HL-60 (cell line): ENCODE measurements at regions not wholly inside any gene's neighbourhood (a gene's known extent, or its start where the extent isn't known, plus 50 kb on each side); places are given as distances from the start of the nearest gene placed in this dataset.

ENCODE experiments used
- DNase-seq, 2 experiments: peaks; one replicate each; pipeline ENCODE4 v3.0.0-alpha.2; 2010 to 2020; ENCODE audit warnings: low read depth in 1 of 2, low spot score in 1 of 2
- H3K27ac ChIP-seq: fragments of 250-450 bp; sonication (Bioruptor Pico); replicated peaks from 2 replicates; pipeline ENCODE4 v1.5.1; 2020; ENCODE audit warnings: mild to moderate bottlenecking, moderate library complexity
- H3K27me3 ChIP-seq: fragments of 250-450 bp; sonication (Bioruptor Pico); 2 replicates; pipeline ENCODE4 v1.5.1; 2021; ENCODE audit warnings: mild to moderate bottlenecking, moderate library complexity; ENCODE audit not compliant: insufficient read depth, poor library complexity, severe bottlenecking
- H3K4me3 ChIP-seq: replicated peaks from 2 replicates; pipeline ENCODE4 v1.5.1; 2011; ENCODE audit warnings: mild to moderate bottlenecking, control low read depth, low read length; ENCODE audit not compliant: insufficient read depth
- GABPA ChIP-seq: IDR thresholded peaks from 2 replicates; pipeline ENCODE4 v1.6.1; 2012; ENCODE audit warnings: low read depth
- POLR2AphosphoS5 ChIP-seq: IDR thresholded peaks from 2 replicates; pipeline ENCODE4 v1.6.1; 2012; ENCODE audit warnings: low read depth
- SPI1 ChIP-seq: IDR thresholded peaks from 2 replicates; pipeline ENCODE4 v1.6.1; 2012; ENCODE audit warnings: low read depth, mild to moderate bottlenecking, borderline replicate concordance
- TF ChIP-seq, protein P1 (sequence below): IDR thresholded peaks from one replicate; pipeline ENCODE4 v1.5.1; 2011; ENCODE audit warnings: low read length, control low read depth, inconsistent platforms; ENCODE audit not compliant: insufficient read depth
- TF ChIP-seq, protein P2 (sequence below): IDR thresholded peaks from 2 replicates; pipeline ENCODE4 v1.6.1; 2012; ENCODE audit warnings: low read depth; ENCODE audit not compliant: insufficient replicate concordance

DNA sequence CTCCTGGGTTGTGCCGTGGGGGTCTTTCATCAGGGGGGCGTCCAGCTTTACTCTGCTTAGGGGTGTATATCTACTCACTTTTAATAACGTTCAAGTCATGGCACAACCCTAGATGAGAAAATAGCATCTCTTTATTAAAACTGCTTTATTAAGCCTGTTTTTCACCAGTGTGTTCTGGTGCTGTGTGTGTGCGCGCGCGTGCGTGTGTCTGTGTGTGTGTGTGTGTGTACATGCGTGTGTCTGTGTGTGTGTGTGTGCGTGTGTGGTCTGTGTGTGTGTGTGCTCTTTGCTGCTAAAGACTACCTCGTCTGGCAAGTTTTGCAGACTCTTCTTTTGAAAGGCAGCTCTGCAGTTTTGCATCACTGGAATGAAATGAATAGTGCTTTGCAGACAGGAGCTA lies 390.9 kb upstream of the MKI67 start:
- Histone ChIP-seq H3K27me3 (no peaks in the 10 kb centered on the region), H3K4me3 (no peak overlapping the region), H3K27ac (no peak overlapping the region)
- no peak for TF ChIP-seq SPI1
- TF ChIP-seq, protein P1, sequence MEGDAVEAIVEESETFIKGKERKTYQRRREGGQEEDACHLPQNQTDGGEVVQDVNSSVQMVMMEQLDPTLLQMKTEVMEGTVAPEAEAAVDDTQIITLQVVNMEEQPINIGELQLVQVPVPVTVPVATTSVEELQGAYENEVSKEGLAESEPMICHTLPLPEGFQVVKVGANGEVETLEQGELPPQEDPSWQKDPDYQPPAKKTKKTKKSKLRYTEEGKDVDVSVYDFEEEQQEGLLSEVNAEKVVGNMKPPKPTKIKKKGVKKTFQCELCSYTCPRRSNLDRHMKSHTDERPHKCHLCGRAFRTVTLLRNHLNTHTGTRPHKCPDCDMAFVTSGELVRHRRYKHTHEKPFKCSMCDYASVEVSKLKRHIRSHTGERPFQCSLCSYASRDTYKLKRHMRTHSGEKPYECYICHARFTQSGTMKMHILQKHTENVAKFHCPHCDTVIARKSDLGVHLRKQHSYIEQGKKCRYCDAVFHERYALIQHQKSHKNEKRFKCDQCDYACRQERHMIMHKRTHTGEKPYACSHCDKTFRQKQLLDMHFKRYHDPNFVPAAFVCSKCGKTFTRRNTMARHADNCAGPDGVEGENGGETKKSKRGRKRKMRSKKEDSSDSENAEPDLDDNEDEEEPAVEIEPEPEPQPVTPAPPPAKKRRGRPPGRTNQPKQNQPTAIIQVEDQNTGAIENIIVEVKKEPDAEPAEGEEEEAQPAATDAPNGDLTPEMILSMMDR: no peak
- no peak for DNase-seq

DNA sequence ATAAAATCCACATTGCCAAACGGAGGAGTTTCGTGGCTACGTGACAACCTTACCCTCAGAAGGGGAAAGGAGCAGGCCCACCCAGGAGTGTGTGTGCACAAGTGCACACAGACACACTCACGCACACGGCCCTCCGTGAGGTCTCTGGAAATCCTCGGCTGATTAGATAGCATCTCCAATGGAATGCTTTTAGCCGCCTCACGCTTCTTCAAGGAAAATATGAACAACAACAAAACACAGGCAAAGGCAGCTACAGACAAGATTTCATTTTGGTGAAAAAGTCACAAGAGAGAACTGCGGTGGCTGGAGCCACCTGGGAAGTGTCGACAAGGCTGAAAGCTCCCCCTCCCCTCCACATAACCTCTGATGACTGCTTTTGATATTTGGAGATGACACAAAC lies 391.8 kb upstream of the MKI67 start:
- no peak for TF ChIP-seq POLR2AphosphoS5
- no peak for TF ChIP-seq GABPA
- TF ChIP-seq, protein P1: no peak
- TF ChIP-seq, protein P2, sequence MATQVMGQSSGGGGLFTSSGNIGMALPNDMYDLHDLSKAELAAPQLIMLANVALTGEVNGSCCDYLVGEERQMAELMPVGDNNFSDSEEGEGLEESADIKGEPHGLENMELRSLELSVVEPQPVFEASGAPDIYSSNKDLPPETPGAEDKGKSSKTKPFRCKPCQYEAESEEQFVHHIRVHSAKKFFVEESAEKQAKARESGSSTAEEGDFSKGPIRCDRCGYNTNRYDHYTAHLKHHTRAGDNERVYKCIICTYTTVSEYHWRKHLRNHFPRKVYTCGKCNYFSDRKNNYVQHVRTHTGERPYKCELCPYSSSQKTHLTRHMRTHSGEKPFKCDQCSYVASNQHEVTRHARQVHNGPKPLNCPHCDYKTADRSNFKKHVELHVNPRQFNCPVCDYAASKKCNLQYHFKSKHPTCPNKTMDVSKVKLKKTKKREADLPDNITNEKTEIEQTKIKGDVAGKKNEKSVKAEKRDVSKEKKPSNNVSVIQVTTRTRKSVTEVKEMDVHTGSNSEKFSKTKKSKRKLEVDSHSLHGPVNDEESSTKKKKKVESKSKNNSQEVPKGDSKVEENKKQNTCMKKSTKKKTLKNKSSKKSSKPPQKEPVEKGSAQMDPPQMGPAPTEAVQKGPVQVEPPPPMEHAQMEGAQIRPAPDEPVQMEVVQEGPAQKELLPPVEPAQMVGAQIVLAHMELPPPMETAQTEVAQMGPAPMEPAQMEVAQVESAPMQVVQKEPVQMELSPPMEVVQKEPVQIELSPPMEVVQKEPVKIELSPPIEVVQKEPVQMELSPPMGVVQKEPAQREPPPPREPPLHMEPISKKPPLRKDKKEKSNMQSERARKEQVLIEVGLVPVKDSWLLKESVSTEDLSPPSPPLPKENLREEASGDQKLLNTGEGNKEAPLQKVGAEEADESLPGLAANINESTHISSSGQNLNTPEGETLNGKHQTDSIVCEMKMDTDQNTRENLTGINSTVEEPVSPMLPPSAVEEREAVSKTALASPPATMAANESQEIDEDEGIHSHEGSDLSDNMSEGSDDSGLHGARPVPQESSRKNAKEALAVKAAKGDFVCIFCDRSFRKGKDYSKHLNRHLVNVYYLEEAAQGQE: no peak
- no peak for TF ChIP-seq SPI1
- DNase-seq: no peak
- Histone ChIP-seq H3K27me3 (no peaks in the 10 kb centered on the region), H3K4me3 (no peak overlapping the region), H3K27ac (no peak overlapping the region)

DNA sequence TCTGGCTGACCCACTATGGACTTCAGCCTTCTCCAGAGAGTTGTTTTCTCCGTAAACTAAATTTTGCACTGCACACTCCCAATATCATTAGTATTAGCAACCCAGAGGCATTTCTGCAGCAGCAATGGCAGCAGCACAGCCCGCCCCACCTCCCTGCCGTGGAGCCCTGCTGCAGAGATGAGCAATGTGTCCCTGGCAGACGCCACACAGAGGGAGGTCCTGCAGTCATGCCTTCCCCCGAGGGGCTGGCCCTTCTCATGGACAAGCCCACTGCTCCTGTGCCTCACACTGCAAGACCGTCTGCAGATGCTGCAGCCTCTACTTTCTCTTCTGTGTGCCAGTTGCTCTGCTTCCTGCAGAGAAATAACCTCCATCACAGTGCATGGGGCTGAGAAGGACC lies 393.4 kb upstream of the MKI67 start:
- Histone ChIP-seq H3K27ac (no peak overlapping the region), H3K27me3 (no peaks in the 10 kb centered on the region), H3K4me3 (no peak overlapping the region)
- no peak for TF ChIP-seq GABPA
- no peak for TF ChIP-seq SPI1
- no peak for TF ChIP-seq POLR2AphosphoS5
- TF ChIP-seq, protein P2: no peak
- TF ChIP-seq, protein P1: no peak
- DNase-seq: no peak

DNA sequence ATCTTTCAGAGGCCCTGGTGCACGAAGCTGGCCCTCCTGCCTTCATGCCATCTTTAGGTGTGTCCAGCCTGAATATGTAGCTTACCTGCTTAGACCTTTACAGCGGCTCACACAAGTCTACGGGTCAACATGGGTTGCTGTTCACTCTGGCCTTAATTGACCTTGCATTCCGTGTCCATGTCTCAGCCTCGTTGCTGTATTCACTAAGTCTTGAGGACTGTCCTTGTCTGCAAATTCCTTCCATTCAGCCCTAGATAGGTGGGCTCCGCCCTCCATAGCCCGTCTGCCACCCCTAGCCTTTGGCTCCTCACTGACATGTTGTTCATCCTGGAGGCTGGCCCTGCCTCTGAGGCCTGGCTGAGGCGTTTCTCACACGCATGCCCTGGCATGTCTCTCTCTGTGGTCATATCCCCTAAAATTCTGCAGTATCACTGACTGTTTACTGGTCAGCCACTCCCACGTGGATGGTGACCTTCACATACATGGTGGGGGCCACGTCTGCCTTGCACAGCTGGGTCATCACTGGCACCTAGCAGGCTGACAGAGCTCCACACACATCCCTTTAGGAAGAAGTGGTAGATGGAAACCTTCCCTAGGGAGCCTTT lies 394.1 kb upstream of the MKI67 start:
- Histone ChIP-seq H3K27me3 (no peaks in the 10 kb centered on the region), H3K27ac (no peak overlapping the region), H3K4me3 (no peak overlapping the region)
- DNase-seq: no peak
- TF ChIP-seq SPI1 (no peak), GABPA (no peak), POLR2AphosphoS5 (no peak)
- TF ChIP-seq, protein P1: no peak
- TF ChIP-seq, protein P2: no peak
